ENCODE measurements at regions not wholly inside any gene's neighbourhood (a gene's known extent, or its start where the extent isn't known, plus 50 kb on each side); places are given as distances from the start of the nearest gene placed in this dataset.

GRCh38 chr12:124474709-124475108 is 92.7 kb downstream of the NCOR2 start:
- Histone ChIP-seq H2BK20ac (ENCODE audit: low read depth, low read length) (no peak overlapping the region), H3K27ac (ENCODE audit: insufficient read depth, low read length) (no peak overlapping the region), H3K27me3 (ENCODE audit: control insufficient read depth, insufficient read depth, low read length) (no peaks in the 10 kb centered on the region), H2BK5ac (ENCODE audit: low read depth, low read length, poor library complexity, severe bottlenecking) (no peak overlapping the region), H2AK5ac (ENCODE audit: low read depth, low read length) (no peak overlapping the region), H4K5ac (ENCODE audit: low read depth, low read length) (no peak overlapping the region), H3K36me3 (ENCODE audit: control insufficient read depth, insufficient read depth, low read length) (peaks cover 66% of the 10 kb centered on the region), H3K18ac (ENCODE audit: low read depth, low read length) (no peak overlapping the region), H3K4me1 (ENCODE audit: control insufficient read depth, insufficient read depth, low read length) (no peaks in the 10 kb centered on the region), H3K56ac (ENCODE audit: extremely low read depth, insufficient read depth, low read length) (no peak overlapping the region), H2AFZ (replicated peaks; ENCODE audit: low read length, poor library complexity) (no peak overlapping the region), H2BK120ac (ENCODE audit: low read depth, low read length) (no peak overlapping the region), H3K9me1 (ENCODE audit: insufficient read depth, low read length) (peaks cover 9% of the 10 kb centered on the region), H3K4ac (ENCODE audit: low read depth, low read length) (no peak overlapping the region), H3K79me1 (ENCODE audit: low read depth in 1 of 2, low read length in 2 of 2) (peaks cover 33 to 86% of the 10 kb centered on the region in 2 experiments), H3K9ac (ENCODE audit: low read depth, low read length) (no peak overlapping the region), H3K4me3 (ENCODE audit: insufficient read depth, low read depth, low read length) (no peak overlapping the region), H4K91ac (ENCODE audit: insufficient read depth, low read depth, low read length) (no peak overlapping the region), H3K23ac (ENCODE audit: low read depth, low read length) (no peak overlapping the region), H4K20me1 (ENCODE audit: insufficient read depth, low read length) (peaks cover 35% of the 10 kb centered on the region), H4K8ac (ENCODE audit: low read depth in 2 of 2, low read length in 2 of 2) (no peak overlapping the region), H2BK15ac (ENCODE audit: low read depth, low read length) (no peak overlapping the region), H3K9me3 (ENCODE audit: control insufficient read depth, insufficient read depth, low read length) (peaks cover 12% of the 10 kb centered on the region), H3K4me2 (ENCODE audit: low read depth, low read length) (no peak overlapping the region), H2AK9ac (replicated peaks; ENCODE audit: low read depth, low read length, poor library complexity) (no peak overlapping the region), H3K14ac (replicated peaks; ENCODE audit: low read depth, low read length) (no peak overlapping the region)
- no peak for DNase-seq
- in situ Hi-C loops (cut with MboI; ENCODE audit: low sequenced_read_pairs) (no loop called here), dilution Hi-C loops (cut with HindIII; ENCODE audit: low sequenced_read_pairs, unreplicated experiment) (no loop called here), intact Hi-C loops (cut with micrococcal nuclease) (no loop called here)
- no TSS peak for BruUV-seq (replicated peaks)
- ATAC-seq (ENCODE audit: low read depth): no peak
- TF ChIP-seq CTCF (conservative IDR thresholded peaks at IDR 0.05; ENCODE audit: low read depth, low read length): no peak
- TF ChIP-seq NFE2L2 (IDR thresholded peaks at IDR 0.05; ENCODE audit: low read depth, low read length): no peak
- TF ChIP-seq SMC3 (IDR thresholded peaks at IDR 0.05; ENCODE audit: low read depth, low read length): no peak
- no peak for TF ChIP-seq POLR2A (IDR thresholded peaks at IDR 0.05; ENCODE audit: low read depth, low read length)
- POLR2A ChIA-PET (ENCODE audit: unreplicated experiment): no interaction called here
- CTCF ChIA-PET: no interaction called here
- no CpG with 5 or more reads among the region's 9 CpGs for WGBS, 2 experiments (ENCODE audit: extremely low coverage in 2 of 2, insufficient read length in 1 of 2)

Data from IMR-90 (cell line).